ENCODE measurements at regions not wholly inside any gene's neighbourhood (a gene's known extent, or its start where the extent isn't known, plus 50 kb on each side); places are given as distances from the start of the nearest gene placed in this dataset.

GRCh38 chr14:54333511-54333910, 63.3 kb upstream of the CDKN3 start:
- no peak for DNase-seq (ENCODE audit: low spot score in 2 of 2)
- H3K27ac ChIP-seq = no peak overlapping the region
- no peaks in the 10 kb centered on the region for H3K36me3 ChIP-seq
- intact Hi-C loops (cut with DNase I; ENCODE audit: low total_unique reads) = no loop called here
- H3K4me3 ChIP-seq = no peak overlapping the region
- TF ChIP-seq POLR2AphosphoS5 (IDR thresholded peaks at IDR 0.05) (no peak), POLR2A (IDR thresholded peaks at IDR 0.05) (no peak), CTCF (IDR thresholded peaks at IDR 0.05) (no peak)
- no peaks in the 10 kb centered on the region for H3K4me1 ChIP-seq
- H3K27me3 ChIP-seq = no peaks in the 10 kb centered on the region
- H3K9me3 ChIP-seq = no peaks in the 10 kb centered on the region

- Histone ChIP-seq H3K27me3 (no peaks in the 10 kb centered on the region), H3K9me3 (no peaks in the 10 kb centered on the region), H3K4me1 (no peaks in the 10 kb centered on the region), H3K4me3 (no peak overlapping the region), H3K36me3 (no peaks in the 10 kb centered on the region), H3K27ac (no peak overlapping the region)
- intact Hi-C loops (cut with DNase I; ENCODE audit: low total_unique reads) = no loop called here
- no peak for TF ChIP-seq CTCF (IDR thresholded peaks at IDR 0.05)
- no peak for TF ChIP-seq POLR2AphosphoS5 (IDR thresholded peaks at IDR 0.05)
- TF ChIP-seq POLR2A (IDR thresholded peaks at IDR 0.05) = no peak
- no peak for DNase-seq (ENCODE audit: low spot score in 2 of 2)
These were observed 61.1 kb upstream of the CDKN3 start for GRCh38 chr14:54335569-54336155.

GRCh38 chr14:54337314-54337713, 59.5 kb upstream of the CDKN3 start:
- no peak overlapping the region for H3K27ac ChIP-seq
- H3K36me3 ChIP-seq = no peaks in the 10 kb centered on the region
- intact Hi-C loops (cut with DNase I; ENCODE audit: low total_unique reads) = no loop called here
- TF ChIP-seq POLR2AphosphoS5 (IDR thresholded peaks at IDR 0.05) = no peak
- no peak for TF ChIP-seq CTCF (IDR thresholded peaks at IDR 0.05)
- TF ChIP-seq POLR2A (IDR thresholded peaks at IDR 0.05) = no peak
- no peak overlapping the region for H3K4me3 ChIP-seq
- DNase-seq (ENCODE audit: low spot score in 2 of 2) = no peak
- H3K9me3 ChIP-seq = no peaks in the 10 kb centered on the region
- no peaks in the 10 kb centered on the region for H3K4me1 ChIP-seq
- no peaks in the 10 kb centered on the region for H3K27me3 ChIP-seq

GRCh38 chr14:54338696-54339317, 58.0 kb upstream of the CDKN3 start:
- intact Hi-C loops (cut with DNase I; ENCODE audit: low total_unique reads) = no loop called here
- H3K27ac ChIP-seq = no peak overlapping the region
- H3K4me1 ChIP-seq = no peaks in the 10 kb centered on the region

More at GRCh38 chr14:54338696-54339317, 58.0 kb upstream of the CDKN3 start:
- no peaks in the 10 kb centered on the region for H3K9me3 ChIP-seq
- no peaks in the 10 kb centered on the region for H3K27me3 ChIP-seq
- H3K4me3 ChIP-seq = no peak overlapping the region
- TF ChIP-seq CTCF (IDR thresholded peaks at IDR 0.05) (peak in 1 of 3 donors; percentile 17), POLR2A (IDR thresholded peaks at IDR 0.05) (no peak)
- DNase-seq (ENCODE audit: low spot score in 2 of 2) = no peak
- H3K36me3 ChIP-seq = no peaks in the 10 kb centered on the region
